ENCODE measurements at regions not wholly inside any gene's neighbourhood (a gene's known extent, or its start where the extent isn't known, plus 50 kb on each side); places are given as distances from the start of the nearest gene placed in this dataset.
A peak's percentile ranks its signal among the peaks of the same experiment; 100 is the strongest.

DNA sequence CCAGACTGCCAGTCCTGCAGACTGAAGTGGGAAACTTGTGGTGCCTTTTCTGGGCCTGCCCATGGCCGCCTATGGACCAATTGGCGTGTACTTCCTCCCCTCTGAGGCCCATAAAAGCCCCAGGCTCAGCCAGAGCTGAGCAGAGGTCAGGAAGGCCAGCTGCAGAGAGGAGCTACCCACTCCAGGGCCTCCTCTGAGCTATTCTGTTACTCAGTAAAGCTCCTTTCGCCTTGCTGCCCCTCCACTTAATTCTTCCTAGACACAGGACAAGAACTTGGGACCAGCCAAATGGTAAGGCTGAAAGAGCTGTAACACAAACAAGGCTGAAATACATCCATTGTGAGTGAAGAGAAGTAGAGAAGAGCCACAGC lies 106.4 kb downstream of the C9orf50 start:
- no peak for DNase-seq
- intact Hi-C loops (cut with DNase I): no loop called here

DNA sequence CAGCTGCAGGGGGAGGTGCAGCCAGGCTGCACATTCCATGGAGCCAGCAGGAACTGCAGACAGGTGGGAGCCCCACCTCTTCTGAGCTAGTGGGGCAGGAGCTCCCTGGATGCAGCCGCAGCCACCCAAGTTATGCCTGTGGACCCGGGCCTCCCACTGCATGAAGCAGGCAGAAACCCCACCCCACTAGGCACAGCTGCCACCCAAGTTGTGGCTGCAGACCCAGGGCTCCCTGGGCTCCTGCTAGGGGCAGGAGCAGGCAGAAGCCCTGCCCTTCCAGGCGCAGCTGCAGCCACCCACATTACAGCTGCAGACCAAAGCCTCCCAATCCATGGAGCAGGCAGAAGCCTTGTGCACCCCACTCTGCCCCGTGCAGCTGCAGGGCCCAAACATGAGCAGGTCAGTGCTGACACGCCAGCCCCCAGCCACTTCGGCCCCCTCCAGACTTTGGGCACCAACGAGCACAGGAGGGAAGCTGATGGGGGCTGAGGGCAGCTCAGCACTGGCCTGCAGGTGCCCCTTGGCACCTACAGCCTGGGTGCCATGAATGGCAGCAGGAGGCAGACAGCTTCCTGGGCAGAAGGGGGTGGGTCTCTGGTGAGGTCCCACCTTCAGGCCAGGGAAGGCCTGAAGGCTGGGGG lies 106.9 kb downstream of the C9orf50 start:
- intact Hi-C loops (cut with DNase I): no loop called here
- DNase-seq: no peak

DNA sequence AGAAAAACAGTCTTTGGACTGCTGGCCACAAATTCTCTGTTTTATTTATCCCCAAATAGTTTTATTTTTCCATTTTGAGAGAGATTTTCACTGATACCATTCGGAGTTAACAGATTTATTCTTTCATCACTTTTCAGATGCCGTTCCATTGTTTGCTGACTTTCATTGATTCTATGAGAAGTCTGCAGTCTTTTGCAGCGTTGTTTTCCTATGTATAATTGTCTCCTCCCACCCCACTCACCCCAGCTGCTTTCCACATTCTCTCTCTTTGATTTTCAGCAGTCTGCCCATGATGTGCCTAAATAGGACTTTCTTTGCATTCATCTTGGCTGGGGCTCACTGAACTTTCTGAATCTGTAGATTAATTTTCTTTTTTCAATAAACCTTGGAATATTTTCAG lies 107.6 kb downstream of the C9orf50 start:
- no peak for DNase-seq
- intact Hi-C loops (cut with DNase I): no loop called here

DNA sequence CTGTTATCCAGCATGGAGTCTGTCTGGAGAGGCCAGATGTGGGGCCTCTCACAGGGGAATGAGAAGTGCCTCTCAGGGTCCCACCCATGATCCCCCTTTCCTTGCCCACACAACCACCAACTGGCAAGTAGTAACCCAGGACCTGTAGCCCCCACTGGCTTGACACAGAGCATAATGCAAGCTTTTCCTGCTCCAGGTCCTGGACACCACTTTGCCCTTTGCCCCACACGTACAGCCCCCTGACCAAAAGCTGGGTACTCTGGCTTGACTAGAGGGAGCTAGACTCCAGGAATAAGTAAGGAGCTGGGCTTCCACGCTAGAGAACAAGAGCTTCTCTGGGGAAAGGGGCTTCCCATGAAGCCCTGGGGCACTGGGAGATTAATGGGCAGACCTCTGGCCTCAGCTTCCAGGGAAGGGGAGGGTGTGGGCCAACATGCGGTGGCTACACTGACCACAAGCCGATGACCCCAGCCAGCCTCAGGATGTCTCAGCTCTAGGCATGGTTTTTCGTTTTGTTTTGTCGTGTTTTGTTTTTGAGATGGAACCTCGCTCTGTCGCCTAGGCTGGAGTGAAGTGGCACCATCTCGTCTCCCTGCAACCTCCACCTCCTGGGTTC lies 109.5 kb downstream of the C9orf50 start:
- DNase-seq: no peak
- intact Hi-C loops (cut with DNase I): no loop called here

DNA sequence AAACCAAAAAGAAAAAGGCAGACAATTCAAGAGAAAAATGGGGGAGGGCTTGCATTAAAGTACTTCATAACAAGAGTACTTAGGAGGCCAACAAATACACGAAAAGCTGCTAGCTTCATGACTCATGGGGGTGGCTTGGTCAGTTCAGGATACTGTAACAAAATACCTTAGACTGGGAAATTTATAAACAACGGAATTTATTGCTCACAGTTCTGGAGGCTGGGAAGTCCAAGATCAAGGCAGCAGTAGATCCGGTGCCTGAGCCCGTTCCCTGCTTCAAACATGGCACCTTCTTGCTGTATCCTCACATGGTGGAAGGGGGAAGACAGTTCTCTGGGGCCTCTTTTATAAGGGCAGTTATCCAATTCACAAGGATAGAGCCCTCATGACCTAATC lies 111.4 kb downstream of the C9orf50 start:
- intact Hi-C loops (cut with DNase I): no loop called here
- no peak for DNase-seq

DNA sequence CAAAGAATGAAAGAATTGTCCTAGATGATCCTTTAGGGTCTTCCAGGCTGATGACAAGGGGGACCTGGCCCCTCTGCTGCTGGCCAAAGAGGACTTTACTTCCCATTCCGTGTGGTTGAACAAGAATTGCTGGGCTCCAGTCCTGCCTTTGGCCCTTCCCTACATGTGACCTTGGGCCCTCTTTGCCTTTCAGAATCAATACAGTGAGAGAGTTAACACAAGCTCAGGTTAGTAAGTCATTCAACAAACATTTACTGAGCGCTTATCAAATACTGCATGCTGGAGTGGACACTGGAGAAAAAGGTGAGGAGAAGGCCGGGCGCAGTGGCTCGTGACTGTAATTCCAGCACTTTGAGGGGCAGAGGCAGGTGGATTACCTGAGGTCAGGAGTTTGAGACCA lies 113.1 kb downstream of the C9orf50 start:
- intact Hi-C loops (cut with DNase I): no loop called here
- no peak for DNase-seq

DNA sequence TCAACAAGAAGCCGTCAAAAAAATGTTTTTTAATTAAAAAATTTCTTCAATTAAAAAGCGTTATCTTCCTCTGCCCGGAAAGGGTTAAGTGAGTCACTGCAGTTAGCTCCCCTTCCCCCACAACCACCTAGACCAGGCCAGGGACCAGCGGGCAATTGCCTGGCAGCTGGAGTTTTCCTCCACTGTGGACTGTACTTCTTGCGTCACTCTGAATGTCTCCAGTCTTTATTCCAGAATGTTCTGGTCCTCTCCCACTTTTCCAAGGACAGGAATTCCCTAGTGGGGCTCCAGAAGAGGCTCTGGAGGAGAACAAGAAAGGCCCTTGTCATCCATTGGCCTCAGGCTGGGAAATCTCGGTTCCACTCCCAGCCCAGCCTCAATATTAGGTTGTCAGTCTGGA lies 114.0 kb downstream of the C9orf50 start:
- intact Hi-C loops (cut with DNase I): no loop called here
- DNase-seq: no peak

DNA sequence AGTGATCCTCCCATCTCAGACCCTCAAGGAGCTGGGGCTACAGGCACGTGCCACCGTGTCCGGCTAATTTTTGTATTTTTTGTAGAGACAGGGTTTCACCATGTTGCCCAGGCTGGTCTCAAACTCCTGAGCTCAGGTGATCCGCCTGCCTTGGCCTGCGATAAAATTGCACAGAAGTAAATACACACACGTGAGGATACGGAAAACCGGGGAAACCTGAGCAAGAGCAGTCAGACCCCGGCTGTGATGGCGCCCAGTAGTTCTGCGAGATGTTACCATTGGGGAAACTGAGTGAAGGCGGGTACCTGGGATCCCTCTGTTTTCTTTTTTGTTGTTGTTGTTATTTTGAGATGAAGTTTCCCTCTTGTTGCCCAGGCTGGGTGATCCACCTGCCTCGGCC lies 114.9 kb downstream of the C9orf50 start:
- intact Hi-C loops (cut with DNase I): no loop called here

DNA sequence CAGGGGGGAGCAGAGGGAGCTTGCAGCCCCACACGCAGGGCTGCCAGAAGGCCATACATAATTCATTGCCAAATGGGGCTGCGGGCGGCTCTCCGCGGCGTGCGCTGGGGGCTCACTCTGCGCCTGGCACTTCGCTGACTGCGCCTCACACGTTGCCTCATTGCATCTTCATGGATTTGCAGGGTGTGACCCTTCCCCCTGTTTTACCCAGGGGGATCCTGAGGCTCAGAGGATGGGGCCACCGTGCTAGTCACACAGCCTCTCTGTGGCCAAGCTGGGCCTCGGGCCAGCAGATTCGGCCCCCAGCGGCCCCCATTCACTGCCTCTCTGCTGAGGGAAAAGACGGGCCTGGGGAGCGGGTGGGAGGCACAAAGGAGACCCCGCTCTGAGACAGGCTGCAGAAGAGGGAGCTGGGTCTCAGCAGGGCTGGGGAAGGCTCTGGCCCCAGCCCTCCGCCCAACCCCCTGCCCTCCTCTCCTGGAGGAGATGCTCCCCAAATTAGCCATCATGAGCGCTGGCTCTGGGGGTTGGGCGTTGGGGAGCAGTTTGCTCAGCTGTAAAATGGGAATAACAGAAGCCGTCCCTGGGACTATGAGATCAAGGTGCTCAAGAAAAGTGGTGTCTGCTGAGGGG lies 115.5 kb downstream of the C9orf50 start:
- intact Hi-C loops (cut with DNase I): no loop called here
- DNase-seq: no peak

More for the DNA sequence above, 114.9 kb downstream of the C9orf50 start:
- DNase-seq: no peak

DNA sequence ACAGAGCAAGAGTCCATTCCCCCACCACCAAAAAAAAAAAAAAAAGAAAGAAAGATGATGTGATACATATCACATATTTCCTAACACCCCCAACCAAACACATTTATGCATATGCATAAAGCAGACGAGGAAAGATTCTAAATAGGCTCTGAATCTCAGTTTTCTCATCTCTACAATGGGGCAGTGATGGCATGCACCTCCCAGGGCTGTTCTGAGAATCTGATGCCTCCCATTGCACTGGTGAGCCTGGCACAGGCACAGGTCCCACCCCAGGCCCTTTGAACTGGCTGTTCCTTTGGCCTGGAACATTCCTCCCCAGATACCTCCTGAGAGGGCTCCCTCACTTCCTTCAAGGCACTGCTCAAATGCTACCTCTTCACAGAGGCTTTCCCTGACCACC lies 116.5 kb downstream of the C9orf50 start:
- no peak for DNase-seq
- intact Hi-C loops (cut with DNase I): no loop called here

DNA sequence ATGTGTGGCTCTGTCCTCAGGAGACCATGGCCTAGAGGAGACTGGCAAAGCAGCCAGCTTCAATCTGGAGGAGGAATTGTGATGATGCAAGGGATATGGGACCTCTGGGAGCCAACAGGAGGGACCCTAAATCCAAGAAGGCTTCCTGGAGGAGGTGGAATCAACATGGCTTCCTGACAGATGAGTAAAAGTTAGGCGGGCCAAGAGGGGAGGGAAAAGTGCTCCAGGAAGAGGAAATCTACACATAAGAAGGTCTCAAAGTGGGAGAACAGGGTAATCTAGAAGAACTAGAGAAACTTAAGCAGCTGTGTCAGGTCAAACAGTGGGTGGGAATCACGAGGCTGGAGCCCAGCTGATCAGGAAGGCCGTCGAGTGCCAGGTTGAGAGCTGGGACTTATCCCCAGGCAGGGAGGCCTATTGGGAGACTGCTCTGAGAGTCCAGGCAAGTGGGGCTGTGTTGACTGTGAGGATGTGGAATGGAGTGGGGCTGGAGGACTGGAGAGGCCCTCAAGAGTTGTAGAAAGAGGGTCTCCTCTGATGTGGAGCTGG lies 119.1 kb downstream of the C9orf50 start:
- no peak for DNase-seq
- intact Hi-C loops (cut with DNase I): no loop called here

DNA sequence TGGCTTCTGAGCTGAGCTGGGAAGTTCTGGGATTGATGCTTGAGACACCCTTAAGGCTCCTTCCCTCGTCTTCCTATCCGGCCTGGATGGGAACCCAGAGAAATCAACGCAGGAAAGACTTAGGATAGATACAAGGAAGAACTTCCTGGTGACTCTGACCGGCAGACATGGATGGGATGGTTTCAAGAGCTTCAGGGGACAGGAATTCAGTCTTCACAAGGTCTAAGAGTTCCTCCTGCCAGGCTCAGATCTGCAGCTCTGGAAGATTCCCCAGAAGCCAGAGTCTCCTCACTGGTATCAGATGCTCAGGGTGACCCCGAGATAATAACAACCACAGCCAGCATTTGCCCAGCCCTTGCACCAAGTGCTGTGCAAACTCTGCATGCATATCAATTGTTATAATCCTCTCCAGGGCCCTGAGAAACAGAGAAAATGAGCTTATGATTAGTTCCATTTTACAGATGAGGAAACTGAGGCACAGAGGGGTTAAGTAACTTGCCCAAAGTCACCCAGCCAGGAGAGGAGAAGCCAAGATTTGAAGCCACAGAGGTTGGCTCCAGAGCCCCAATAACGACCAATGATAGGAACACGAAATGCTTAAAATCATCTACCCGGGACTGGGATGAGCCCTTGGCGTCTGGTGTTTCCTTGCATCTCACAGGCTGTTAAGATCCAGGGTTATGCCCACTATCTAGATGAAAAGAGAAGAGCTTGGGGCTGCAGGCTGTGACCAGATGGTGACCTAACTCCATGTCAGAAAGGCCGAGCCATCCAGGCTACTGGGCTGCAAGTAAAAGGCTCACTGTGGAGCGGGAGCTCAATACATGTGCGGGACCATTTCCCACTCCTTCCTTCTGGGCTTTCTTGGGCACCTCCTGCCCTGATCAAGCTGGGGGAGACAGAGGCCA lies 119.8 kb downstream of the C9orf50 start:
- intact Hi-C loops (cut with DNase I): no loop called here
- no peak for DNase-seq

DNA sequence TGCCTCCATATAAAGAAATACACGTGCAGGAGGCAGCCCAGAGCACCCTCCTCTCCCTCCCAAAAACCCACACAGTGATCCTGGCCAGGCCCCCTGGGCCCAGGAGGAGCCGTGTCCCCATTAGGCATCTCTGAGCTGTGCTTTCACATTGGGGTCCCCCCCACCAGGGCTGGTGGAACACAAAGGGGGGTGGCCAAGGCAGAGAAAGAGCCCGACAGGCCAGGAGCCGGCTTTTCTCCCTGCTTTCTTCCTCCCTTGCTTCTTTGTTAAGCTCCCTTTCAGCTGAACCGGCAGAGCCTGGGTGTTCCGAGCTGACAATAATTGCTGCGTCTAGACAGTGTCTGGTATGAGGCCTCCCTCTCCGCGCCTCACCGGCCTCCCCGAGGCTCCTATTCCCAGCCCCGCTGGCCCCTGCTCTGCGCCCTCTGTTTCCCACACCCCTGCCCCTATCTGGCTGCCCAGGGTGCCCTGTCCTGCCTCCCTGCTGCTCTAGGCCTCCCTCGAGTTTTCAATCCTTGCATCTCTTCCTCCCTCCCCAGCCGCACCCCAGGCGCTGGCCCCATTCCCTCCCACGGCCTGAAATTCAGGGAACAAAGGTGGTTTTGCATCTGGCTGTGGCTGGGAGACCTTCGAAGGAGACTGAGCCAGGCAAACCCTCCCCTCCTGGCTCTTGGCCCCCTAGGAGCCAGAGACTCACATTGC lies 120.6 kb downstream of the C9orf50 start:
- peak in 12 of 42 donors; percentile 25 to 64 (median 40) for DNase-seq
- intact Hi-C loops (cut with DNase I): no loop called here

DNA sequence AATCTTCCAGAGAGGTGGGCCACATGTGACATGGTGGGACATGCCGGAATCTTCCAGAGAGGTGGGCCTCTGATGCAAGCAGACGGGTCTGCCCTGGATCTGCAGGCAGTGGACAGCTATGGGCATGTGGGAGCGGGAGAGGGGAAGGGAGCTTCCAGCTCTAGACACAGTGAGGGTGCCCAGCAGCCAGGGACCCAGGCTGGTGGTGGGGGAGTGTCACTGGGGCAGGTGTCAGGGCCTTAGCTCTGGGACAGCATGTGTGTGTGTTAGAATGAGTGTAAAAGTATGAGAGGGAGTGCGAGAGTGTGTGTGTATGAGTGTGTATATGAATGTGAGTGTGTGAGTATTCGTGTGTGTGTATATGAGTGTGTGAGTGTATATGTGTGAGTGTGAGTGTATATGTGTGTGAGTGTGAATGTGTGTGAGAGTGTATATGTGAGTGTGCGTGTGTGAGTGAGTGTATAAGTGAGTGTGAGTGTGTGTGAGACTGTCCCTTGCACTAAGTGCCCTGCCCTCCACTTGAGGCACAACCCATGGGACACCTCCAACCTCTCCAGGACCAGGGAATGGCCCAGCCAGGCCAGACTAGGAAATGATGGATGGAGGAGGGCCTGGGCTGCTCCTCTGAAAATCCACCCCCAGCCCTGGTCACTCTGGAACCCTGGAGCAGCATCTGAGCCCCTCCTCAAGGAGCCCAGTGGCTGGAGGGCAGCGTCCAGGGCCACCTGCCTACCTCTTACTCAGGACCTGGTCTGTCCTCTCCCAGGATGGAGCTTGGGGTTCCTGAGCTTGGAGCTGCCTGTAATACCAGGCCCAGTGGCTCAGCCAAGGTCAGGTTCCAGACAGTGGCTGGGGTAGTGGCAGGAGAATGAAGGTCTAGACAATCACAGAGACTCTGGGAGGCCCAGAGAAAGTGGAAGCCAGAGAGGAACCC lies 122.2 kb downstream of the C9orf50 start:
- DNase-seq: no peak
- intact Hi-C loops (cut with DNase I): loop anchor here (10.0 kb wide), 4 partner anchors 46 to 324 kb away; partner anchors contain the start of gene IER5L

DNA sequence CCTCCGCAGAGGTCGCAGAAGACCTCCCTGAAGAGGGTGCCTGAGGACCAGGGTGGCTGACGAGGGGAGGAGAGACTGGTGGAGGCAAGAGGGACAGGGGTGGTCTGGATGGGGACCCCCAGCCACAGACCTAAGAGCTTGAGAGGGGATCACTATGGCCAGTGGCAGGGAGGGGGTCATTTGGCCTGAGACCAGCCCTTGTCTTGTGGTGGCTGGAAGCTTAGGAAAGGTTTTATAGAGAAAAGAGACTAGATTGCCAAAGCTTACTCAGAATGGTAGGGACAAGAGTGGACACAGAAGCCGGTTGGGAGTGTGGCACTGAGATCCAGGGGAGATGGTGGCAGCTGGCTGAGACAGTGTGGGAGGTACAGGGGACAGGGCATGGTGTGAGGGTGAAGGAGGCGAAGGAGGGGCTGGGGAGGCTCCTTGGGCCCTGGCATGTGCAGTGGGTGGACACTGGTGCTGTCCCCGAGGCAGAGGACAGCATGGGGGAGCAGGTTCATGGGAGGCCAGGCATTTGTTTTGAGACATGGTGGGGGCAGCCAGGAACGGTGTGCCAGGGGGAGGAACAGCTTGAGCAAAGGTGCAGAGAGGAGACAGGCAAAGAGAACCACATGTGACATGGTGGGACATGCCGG lies 123.0 kb downstream of the C9orf50 start:
- peak in 1 of 42 donors; percentile 44 for DNase-seq
- intact Hi-C loops (cut with DNase I): loop anchor here (10.0 kb wide), 4 partner anchors 47 to 323 kb away; partner anchors contain the start of gene IER5L

DNA sequence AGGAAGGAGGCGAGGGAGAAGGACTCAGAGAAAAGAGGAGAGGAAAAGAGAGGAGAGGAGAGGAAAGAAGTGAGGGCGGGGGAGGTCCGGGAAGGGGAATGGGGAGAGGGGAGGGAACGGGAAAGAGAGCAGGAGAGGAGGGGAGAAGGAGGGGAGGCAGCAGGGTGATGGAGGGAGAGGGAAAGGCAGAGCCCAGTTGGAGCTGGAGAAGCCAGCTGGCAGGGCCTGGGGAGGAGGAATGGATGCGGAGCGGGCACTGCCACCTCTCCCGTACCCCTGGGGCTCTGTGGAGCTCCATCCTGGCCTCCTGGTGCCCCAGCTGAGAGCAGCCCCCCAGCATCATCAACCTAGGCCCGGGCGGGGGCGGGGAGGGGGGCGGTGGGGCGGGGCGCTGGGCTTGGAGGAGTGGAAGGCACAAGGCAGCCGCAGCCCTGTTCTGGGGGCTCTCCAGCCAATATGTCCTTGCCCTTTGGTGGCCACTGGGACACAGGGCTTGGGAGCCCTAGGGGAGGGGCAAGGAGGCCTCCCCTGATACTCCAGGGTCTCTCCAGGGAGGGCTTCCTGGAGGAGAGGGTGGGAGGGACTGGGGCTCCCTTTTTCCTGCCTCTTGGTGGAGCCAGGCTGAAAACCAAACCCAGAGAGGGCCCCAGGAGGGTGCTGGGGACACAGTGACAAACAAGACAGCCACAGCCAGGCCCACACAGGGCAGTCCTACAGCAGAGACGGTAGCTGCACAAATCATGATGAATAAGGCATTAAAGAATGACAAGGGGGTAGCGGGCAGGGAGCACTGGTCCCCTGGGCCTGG lies 123.7 kb downstream of the C9orf50 start:
- intact Hi-C loops (cut with DNase I): loop anchor here (10.0 kb wide), 4 partner anchors 48 to 322 kb away; partner anchors contain the start of gene IER5L
- DNase-seq: peak in 25 of 42 donors; percentile 44 to 90 (median 66)

All from head of caudate nucleus (tissue), 42 donors.